C4-2B (cell line): ENCODE measurements at regions not wholly inside any gene's neighbourhood (a gene's known extent, or its start where the extent isn't known, plus 50 kb on each side); places are given as distances from the start of the nearest gene placed in this dataset.
"Not testable (repeated sequence)": the region's sequence is repeated elsewhere in the genome, so short reads cannot be mapped to it uniquely, and the experiment has no call there.

Experiments used
- H3K27ac ChIP-seq: fragments of 450-650 bp; 2 replicates; pipeline ENCODE4 v1.5.1; 2017
- CTCF ChIP-seq: fragments of 450-650 bp; conservative IDR thresholded peaks from 2 replicates; pipeline ENCODE4 v1.5.1; 2017; ENCODE audit warnings: mild to moderate bottlenecking
- ZFX ChIP-seq: fragments of 450-650 bp; IDR thresholded peaks from 2 replicates; pipeline ENCODE4 v1.6.1; 2017

GRCh38 chr5:67576112-67576511 is 379.5 kb upstream of the CD180 start:
- TF ChIP-seq CTCF (no peak), ZFX (no peak)

GRCh38 chr5:67575087-67575486 is 378.5 kb upstream of the CD180 start:
- no peak for TF ChIP-seq CTCF
- TF ChIP-seq ZFX = no peak
- H3K27ac ChIP-seq = no peak overlapping the region

More at GRCh38 chr5:67576112-67576511, 379.5 kb upstream of the CD180 start:
- no peak overlapping the region for H3K27ac ChIP-seq

- TF ChIP-seq CTCF (no peak), ZFX (no peak)
- H3K27ac ChIP-seq = no peak overlapping the region
These were observed 364.7 kb upstream of the CD180 start for GRCh38 chr5:67561151-67561932.

GRCh38 chr5:67552773-67553172 is 356.2 kb upstream of the CD180 start:
- TF ChIP-seq ZFX = no peak
- H3K27ac ChIP-seq = no peak overlapping the region

GRCh38 chr5:67549947-67550346 is 353.3 kb upstream of the CD180 start:
- TF ChIP-seq ZFX (no peak), CTCF (no peak)
- no peak overlapping the region for H3K27ac ChIP-seq

- TF ChIP-seq ZFX = no peak
- H3K27ac ChIP-seq = no peak overlapping the region
These were observed 352.7 kb upstream of the CD180 start for GRCh38 chr5:67549296-67549618.

GRCh38 chr5:67548520-67549295 is 352.1 kb upstream of the CD180 start:
- no peak for TF ChIP-seq ZFX
- no peak for TF ChIP-seq CTCF
- H3K27ac ChIP-seq = no peak overlapping the region

- H3K27ac ChIP-seq = no peak overlapping the region
- TF ChIP-seq CTCF = no peak
- no peak for TF ChIP-seq ZFX
These were observed 351.1 kb upstream of the CD180 start for GRCh38 chr5:67547682-67548081.

GRCh38 chr5:67544942-67545341 is 348.3 kb upstream of the CD180 start:
- H3K27ac ChIP-seq = not testable (repeated sequence)
